ENCODE measurements at regions not wholly inside any gene's neighbourhood (a gene's known extent, or its start where the extent isn't known, plus 50 kb on each side); places are given as distances from the start of the nearest gene placed in this dataset.
A peak's percentile ranks its signal among the peaks of the same experiment; 100 is the strongest.

DNA sequence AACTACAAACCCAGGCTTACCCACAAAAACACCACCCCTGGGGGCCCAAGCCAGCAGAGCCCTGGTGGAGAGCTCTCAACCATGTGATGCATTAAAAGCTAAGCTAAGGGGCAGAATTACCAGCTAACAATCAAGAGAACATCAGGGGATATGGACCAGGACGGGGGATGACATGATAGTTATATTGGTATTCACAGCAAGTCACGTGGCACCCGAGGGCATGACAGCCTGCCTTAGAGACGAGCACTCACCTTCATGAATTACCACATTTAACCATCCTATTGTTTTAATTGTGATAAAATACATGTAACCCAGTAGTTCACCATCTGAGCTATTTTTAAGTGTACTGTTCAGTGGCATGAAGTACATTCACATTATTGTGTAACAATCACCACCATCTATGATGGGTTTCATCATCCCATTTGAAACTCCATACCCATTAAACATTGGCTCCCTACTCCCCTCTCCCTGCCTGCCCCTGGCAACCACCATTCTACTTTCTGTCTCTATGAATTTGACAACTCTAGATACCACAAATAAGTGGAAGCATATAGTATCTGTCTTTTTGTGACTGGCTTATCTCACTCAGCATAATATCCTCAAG is 245.6 kb downstream of the ANAPC1 start:
- Histone ChIP-seq H3K9me3 (ENCODE audit: control insufficient read depth, insufficient read depth, low read length) (peaks cover 6% of the 10 kb centered on the region), H2BK5ac (ENCODE audit: low read depth, low read length, poor library complexity, severe bottlenecking) (no peak overlapping the region), H3K14ac (replicated peaks; ENCODE audit: low read depth, low read length) (no peak overlapping the region), H2BK120ac (ENCODE audit: low read depth, low read length) (no peak overlapping the region), H3K4me2 (ENCODE audit: low read depth, low read length) (no peak overlapping the region), H3K4me1 (ENCODE audit: control insufficient read depth, insufficient read depth, low read length) (no peaks in the 10 kb centered on the region), H3K4me3 (ENCODE audit: insufficient read depth, low read depth, low read length) (no peak overlapping the region), H2BK15ac (ENCODE audit: low read depth, low read length) (no peak overlapping the region), H3K23ac (ENCODE audit: low read depth, low read length) (no peak overlapping the region), H2AFZ (replicated peaks; ENCODE audit: low read length, poor library complexity) (no peak overlapping the region), H2BK20ac (ENCODE audit: low read depth, low read length) (no peak overlapping the region), H3K56ac (ENCODE audit: extremely low read depth, insufficient read depth, low read length) (no peak overlapping the region), H4K20me1 (ENCODE audit: insufficient read depth, low read length) (no peaks in the 10 kb centered on the region), H2AK9ac (replicated peaks; ENCODE audit: low read depth, low read length, poor library complexity) (no peak overlapping the region), H3K27me3 (ENCODE audit: control insufficient read depth, insufficient read depth, low read length) (peaks cover 21% of the 10 kb centered on the region), H4K5ac (ENCODE audit: low read depth, low read length) (no peak overlapping the region), H3K27ac (ENCODE audit: insufficient read depth, low read length) (no peak overlapping the region), H2AK5ac (ENCODE audit: low read depth, low read length) (no peak overlapping the region), H3K79me1 (ENCODE audit: low read depth in 1 of 2, low read length in 2 of 2) (no peaks in the 10 kb centered on the region), H3K36me3 (ENCODE audit: control insufficient read depth, insufficient read depth, low read length) (no peaks in the 10 kb centered on the region), H3K9me1 (ENCODE audit: insufficient read depth, low read length) (no peaks in the 10 kb centered on the region), H3K9ac (ENCODE audit: low read depth, low read length) (no peak overlapping the region), H4K91ac (ENCODE audit: insufficient read depth, low read depth, low read length) (no peak overlapping the region), H3K18ac (ENCODE audit: low read depth, low read length) (no peak overlapping the region), H3K4ac (ENCODE audit: low read depth, low read length) (no peak overlapping the region), H4K8ac (ENCODE audit: low read depth in 2 of 2, low read length in 2 of 2) (no peak overlapping the region)
- CTCF ChIA-PET, result no interaction called here
- DNase-seq, result no peak
- TF ChIP-seq CEBPB (IDR thresholded peaks at IDR 0.05; ENCODE audit: low read depth, low read length) (peak; percentile 63), MAFK (IDR thresholded peaks at IDR 0.05; ENCODE audit: low read depth, low read length) (no peak)
- intact Hi-C loops (cut with micrococcal nuclease), result no loop called here
- in situ Hi-C loops (cut with MboI; ENCODE audit: low sequenced_read_pairs), result no loop called here
- no TSS peak for BruUV-seq (replicated peaks)
- no peak for ATAC-seq (ENCODE audit: low read depth)
- dilution Hi-C loops (cut with HindIII; ENCODE audit: low sequenced_read_pairs, unreplicated experiment), result no loop called here
- no CpG with 5 or more reads among the region's 4 CpGs for WGBS, 2 experiments (ENCODE audit: extremely low coverage in 2 of 2, insufficient read length in 1 of 2)
- POLR2A ChIA-PET (ENCODE audit: unreplicated experiment), result no interaction called here
